ENCODE measurements at regions not wholly inside any gene's neighbourhood (a gene's known extent, or its start where the extent isn't known, plus 50 kb on each side); places are given as distances from the start of the nearest gene placed in this dataset.

GRCh38 chr21:22955559-22955958 lies 1957.3 kb downstream of the NCAM2 start:
- ATAC-seq (ENCODE audit: low read depth) = no peak
- H3K4me3 Mint-ChIP-seq = no peak overlapping the region
- no peaks in the 10 kb centered on the region for H3K27me3 Mint-ChIP-seq
- peaks cover 2% of the 10 kb centered on the region for H3K9me3 Mint-ChIP-seq
- no peak overlapping the region for H3K27ac Mint-ChIP-seq
- no peaks in the 10 kb centered on the region for H3K36me3 Mint-ChIP-seq
- DNase-seq = no peak
- H3K4me1 Mint-ChIP-seq = no peaks in the 10 kb centered on the region
- POLR2A ChIA-PET = no interaction called here

GRCh38 chr21:22961258-22961657 lies 1963.0 kb downstream of the NCAM2 start:
- Mint-ChIP-seq H3K36me3 (no peaks in the 10 kb centered on the region), H3K27me3 (no peaks in the 10 kb centered on the region), H3K4me1 (no peaks in the 10 kb centered on the region), H3K27ac (no peak overlapping the region), H3K4me3 (no peak overlapping the region), H3K9me3 (no peaks in the 10 kb centered on the region)
- POLR2A ChIA-PET = no interaction called here
- ATAC-seq (ENCODE audit: low read depth) = no peak
- no peak for DNase-seq

DNA sequence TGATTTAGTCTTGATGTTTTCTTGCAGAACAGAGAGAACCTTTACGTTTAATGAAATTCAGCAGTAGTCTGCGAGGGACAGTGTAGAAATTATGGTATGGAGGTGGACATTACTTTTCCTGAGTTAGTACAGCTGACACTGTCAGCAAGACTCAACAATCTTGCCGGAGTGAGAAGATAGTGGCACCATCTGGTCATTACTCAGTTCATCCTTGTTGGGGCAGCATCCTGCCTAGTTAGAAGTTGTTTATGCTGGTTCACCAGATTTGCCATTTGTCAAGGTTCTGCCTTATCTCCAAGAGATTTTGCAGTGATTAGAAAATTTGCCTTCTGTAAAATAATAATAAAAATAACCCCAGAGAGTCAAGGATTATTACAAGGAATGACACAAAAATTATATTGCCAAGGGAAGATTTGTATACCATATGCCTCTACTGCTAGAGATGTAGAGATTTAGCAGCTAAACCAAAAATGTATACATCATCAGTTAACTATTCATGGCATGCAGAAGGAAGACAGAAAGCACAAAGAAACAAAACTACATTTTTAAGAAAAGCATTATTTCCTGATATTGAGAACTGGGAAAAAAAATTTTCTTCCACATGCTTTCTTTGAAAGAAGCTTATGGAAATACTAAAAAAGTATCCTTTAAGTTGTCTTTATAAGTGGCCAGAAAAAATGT lies 1967.4 kb downstream of the NCAM2 start:
- Mint-ChIP-seq H3K4me1 (no peaks in the 10 kb centered on the region), H3K4me3 (no peak overlapping the region), H3K27ac (no peak overlapping the region), H3K27me3 (no peaks in the 10 kb centered on the region), H3K36me3 (no peaks in the 10 kb centered on the region), H3K9me3 (no peaks in the 10 kb centered on the region)
- DNase-seq (no peak), ATAC-seq (ENCODE audit: low read depth) (no peak)
- POLR2A ChIA-PET = no interaction called here

- Mint-ChIP-seq H3K27ac (no peak overlapping the region), H3K36me3 (no peaks in the 10 kb centered on the region), H3K4me1 (no peaks in the 10 kb centered on the region), H3K27me3 (no peaks in the 10 kb centered on the region), H3K9me3 (no peaks in the 10 kb centered on the region), H3K4me3 (no peak overlapping the region)
- ATAC-seq (ENCODE audit: low read depth) = no peak
- POLR2A ChIA-PET = no interaction called here
- DNase-seq = no peak
Measured at GRCh38 chr21:22981819-22982218, 1983.6 kb downstream of the NCAM2 start.

GRCh38 chr21:22993144-22993543 lies 1994.9 kb downstream of the NCAM2 start:
- Mint-ChIP-seq H3K4me1 (no peaks in the 10 kb centered on the region), H3K36me3 (no peaks in the 10 kb centered on the region), H3K4me3 (no peak overlapping the region), H3K27me3 (no peaks in the 10 kb centered on the region), H3K27ac (no peak overlapping the region), H3K9me3 (peaks cover 2% of the 10 kb centered on the region)
- ATAC-seq (ENCODE audit: low read depth) (no peak), DNase-seq (no peak)
- POLR2A ChIA-PET = no interaction called here

GRCh38 chr21:22993822-22994574 lies 1995.8 kb downstream of the NCAM2 start:
- Mint-ChIP-seq H3K9me3 (peaks cover 2% of the 10 kb centered on the region), H3K4me3 (no peak overlapping the region), H3K36me3 (no peaks in the 10 kb centered on the region), H3K27me3 (no peaks in the 10 kb centered on the region), H3K27ac (no peak overlapping the region), H3K4me1 (no peaks in the 10 kb centered on the region)
- DNase-seq = no peak
- POLR2A ChIA-PET = no interaction called here
- no peak for ATAC-seq (ENCODE audit: low read depth)

DNA sequence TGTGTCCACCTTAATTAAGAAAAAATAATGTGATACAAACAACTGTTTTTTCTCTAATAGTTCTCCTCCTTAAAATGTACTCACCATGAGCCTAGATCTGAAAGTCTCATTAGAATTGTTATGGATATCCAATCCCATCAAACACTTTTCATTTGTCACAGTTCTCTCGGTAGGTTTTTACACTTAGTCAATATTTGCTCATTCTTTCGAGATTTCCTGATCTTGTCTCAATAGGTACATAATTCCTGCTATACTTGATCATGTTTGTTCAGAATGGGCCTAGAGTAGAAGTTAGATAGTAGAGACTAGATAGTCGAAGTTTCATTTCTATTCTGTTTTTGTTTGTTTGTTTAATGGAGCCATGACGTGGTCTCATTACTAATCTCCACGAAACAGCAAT lies 2005.7 kb downstream of the NCAM2 start:
- no peaks in the 10 kb centered on the region for H3K27me3 Mint-ChIP-seq
- no peak for ATAC-seq (ENCODE audit: low read depth)
- no peaks in the 10 kb centered on the region for H3K4me1 Mint-ChIP-seq
- no peak overlapping the region for H3K27ac Mint-ChIP-seq
- H3K36me3 Mint-ChIP-seq = no peaks in the 10 kb centered on the region
- no peak for DNase-seq
- POLR2A ChIA-PET = no interaction called here
- no peak overlapping the region for H3K4me3 Mint-ChIP-seq
- no peaks in the 10 kb centered on the region for H3K9me3 Mint-ChIP-seq

DNA sequence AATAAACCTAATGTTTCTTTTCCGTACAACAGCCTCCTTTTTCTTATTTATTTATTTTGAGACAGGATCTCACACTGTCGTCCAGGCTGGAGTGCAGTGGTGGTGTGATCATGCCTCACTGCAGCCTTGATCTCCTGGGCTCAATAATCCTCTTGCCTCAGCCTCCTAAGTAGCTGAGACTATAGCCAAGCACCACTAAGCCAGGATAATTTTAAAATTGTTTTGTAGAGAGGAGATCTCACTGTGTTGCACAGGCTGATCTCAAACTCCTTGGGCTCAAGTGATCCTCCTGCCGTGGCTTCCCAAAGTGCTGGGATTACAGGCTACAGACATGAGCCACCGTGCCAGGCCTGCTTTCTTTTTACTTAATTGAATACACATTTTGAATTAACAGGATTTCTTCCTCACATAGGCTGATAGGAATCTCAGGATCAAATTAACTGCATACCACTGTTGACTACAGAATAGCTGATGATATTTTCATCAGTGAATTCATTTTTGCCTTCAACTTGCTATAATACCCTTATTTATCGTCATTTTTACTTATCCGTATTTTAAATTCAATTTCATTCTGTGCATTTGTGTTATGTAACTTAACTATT lies 2010.5 kb downstream of the NCAM2 start:
- Mint-ChIP-seq H3K4me1 (no peaks in the 10 kb centered on the region), H3K36me3 (no peaks in the 10 kb centered on the region), H3K27me3 (no peaks in the 10 kb centered on the region), H3K9me3 (no peaks in the 10 kb centered on the region), H3K27ac (no peak overlapping the region), H3K4me3 (no peak overlapping the region)
- POLR2A ChIA-PET = no interaction called here
- ATAC-seq (ENCODE audit: low read depth) = no peak
- no peak for DNase-seq

GRCh38 chr21:23009360-23009759 lies 2011.2 kb downstream of the NCAM2 start:
- POLR2A ChIA-PET = no interaction called here
- ATAC-seq (ENCODE audit: low read depth) (no peak), DNase-seq (no peak)
- Mint-ChIP-seq H3K4me3 (no peak overlapping the region), H3K4me1 (no peaks in the 10 kb centered on the region), H3K36me3 (no peaks in the 10 kb centered on the region), H3K27me3 (no peaks in the 10 kb centered on the region), H3K27ac (no peak overlapping the region), H3K9me3 (no peaks in the 10 kb centered on the region)

- ATAC-seq (ENCODE audit: low read depth) = no peak
- POLR2A ChIA-PET = no interaction called here
- Mint-ChIP-seq H3K27me3 (no peaks in the 10 kb centered on the region), H3K9me3 (no peaks in the 10 kb centered on the region), H3K27ac (no peak overlapping the region), H3K4me1 (no peaks in the 10 kb centered on the region), H3K4me3 (no peak overlapping the region), H3K36me3 (no peaks in the 10 kb centered on the region)
- no peak for DNase-seq
Measured at GRCh38 chr21:23014021-23014420, 2015.8 kb downstream of the NCAM2 start.

DNA sequence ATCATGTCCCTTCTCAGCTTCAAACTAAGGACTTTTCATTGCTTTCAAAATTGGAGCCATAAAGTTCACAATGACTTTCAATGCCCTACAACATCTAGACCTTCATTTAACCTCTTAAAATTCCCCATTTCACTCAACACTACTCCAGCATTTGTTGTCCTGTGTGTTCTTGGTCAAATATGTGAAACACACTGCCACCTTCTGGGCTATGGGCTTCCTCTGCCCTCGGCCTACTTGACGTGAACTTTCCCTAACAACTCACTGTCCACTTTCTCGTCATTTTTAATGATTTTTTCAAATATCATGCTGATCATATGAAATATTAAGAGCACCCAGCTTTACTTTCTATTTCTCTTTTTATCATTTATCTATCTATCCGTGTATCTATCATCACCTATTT lies 2018.4 kb downstream of the NCAM2 start:
- no peak overlapping the region for H3K27ac Mint-ChIP-seq

DNA sequence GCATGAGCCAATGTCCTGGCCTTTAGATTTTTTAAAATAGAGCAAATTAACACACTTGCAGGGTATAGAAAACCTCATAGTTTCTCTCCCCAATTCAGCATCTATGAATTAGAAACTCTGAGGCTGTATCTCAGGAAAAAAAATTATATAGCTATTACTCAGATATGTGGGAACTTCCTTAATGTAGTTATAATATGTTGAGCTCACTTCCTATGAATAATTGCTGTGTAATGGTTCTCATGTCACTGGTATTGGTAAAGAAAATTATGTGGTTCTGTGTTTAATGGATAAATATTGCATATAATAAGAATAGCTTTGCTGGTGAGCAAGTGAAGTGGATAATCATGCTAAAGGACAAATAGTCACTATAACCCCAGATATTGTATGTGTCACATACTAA lies 2019.8 kb downstream of the NCAM2 start:
- no peak overlapping the region for H3K27ac Mint-ChIP-seq
- H3K27me3 Mint-ChIP-seq = no peaks in the 10 kb centered on the region
- POLR2A ChIA-PET = no interaction called here
- no peak overlapping the region for H3K4me3 Mint-ChIP-seq
- DNase-seq (no peak), ATAC-seq (ENCODE audit: low read depth) (no peak)
- no peaks in the 10 kb centered on the region for H3K36me3 Mint-ChIP-seq
- no peaks in the 10 kb centered on the region for H3K4me1 Mint-ChIP-seq
- H3K9me3 Mint-ChIP-seq = no peaks in the 10 kb centered on the region

More for the DNA sequence above, 2018.4 kb downstream of the NCAM2 start:
- POLR2A ChIA-PET = no interaction called here
- no peak for ATAC-seq (ENCODE audit: low read depth)
- Mint-ChIP-seq H3K4me1 (no peaks in the 10 kb centered on the region), H3K4me3 (no peak overlapping the region), H3K9me3 (no peaks in the 10 kb centered on the region), H3K36me3 (no peaks in the 10 kb centered on the region), H3K27me3 (no peaks in the 10 kb centered on the region)
- no peak for DNase-seq

DNA sequence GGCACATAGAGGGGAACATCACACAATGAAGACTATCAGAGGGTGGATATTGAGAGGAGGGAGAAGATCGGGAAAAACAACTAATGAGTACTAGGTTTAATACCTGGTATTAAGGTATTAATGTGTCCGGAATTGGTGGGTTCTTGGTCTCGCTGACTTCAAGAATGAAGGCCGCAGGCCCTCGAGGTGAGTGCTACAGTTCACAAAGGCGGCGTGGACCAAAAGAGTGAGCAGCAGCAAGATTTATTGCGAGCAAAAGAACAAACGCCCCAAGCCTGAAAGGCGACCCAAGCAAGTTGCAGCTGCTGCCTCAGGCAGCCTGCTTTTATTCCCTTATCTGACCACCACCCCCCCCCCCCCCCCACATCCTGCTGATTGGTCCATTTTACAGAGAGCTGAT lies 2022.8 kb downstream of the NCAM2 start:
- H3K4me1 Mint-ChIP-seq = no peaks in the 10 kb centered on the region
- POLR2A ChIA-PET = no interaction called here

DNA sequence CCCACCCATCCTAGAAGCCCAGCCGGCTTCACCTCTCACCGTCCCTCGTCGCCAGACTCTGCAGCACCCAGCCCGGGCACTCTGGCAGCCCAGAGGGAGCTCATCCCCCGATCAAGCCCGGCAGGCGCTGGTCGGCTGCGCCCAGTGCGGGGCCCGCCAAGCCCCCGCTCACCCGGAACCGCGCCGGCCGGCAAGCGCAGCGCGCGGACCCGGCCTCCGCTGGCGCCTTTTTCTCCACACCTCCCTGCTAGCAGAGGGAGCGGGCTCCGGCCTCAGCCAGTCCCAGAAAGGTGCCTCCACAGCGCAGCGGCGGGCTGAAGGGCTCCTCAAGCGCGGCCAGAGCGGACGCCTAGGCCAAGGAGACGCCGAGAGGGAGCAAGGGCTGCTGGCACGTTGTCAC lies 2023.3 kb downstream of the NCAM2 start:
- H3K27ac Mint-ChIP-seq = no peak overlapping the region

More for the DNA sequence above, 2022.8 kb downstream of the NCAM2 start:
- H3K36me3 Mint-ChIP-seq = no peaks in the 10 kb centered on the region
- H3K4me3 Mint-ChIP-seq = no peak overlapping the region
- no peak for DNase-seq
- ATAC-seq (ENCODE audit: low read depth) = no peak
- no peaks in the 10 kb centered on the region for H3K27me3 Mint-ChIP-seq
- H3K9me3 Mint-ChIP-seq = no peaks in the 10 kb centered on the region
- H3K27ac Mint-ChIP-seq = no peak overlapping the region

More for the DNA sequence above, 2023.3 kb downstream of the NCAM2 start:
- Mint-ChIP-seq H3K36me3 (no peaks in the 10 kb centered on the region), H3K4me1 (no peaks in the 10 kb centered on the region), H3K4me3 (no peak overlapping the region), H3K9me3 (no peaks in the 10 kb centered on the region), H3K27me3 (no peaks in the 10 kb centered on the region)
- DNase-seq (no peak), ATAC-seq (ENCODE audit: low read depth) (no peak)
- POLR2A ChIA-PET = no interaction called here
